GM18520 (cell line): ENCODE measurements at regions not wholly inside any gene's neighbourhood (a gene's known extent, or its start where the extent isn't known, plus 50 kb on each side); places are given as distances from the start of the nearest gene placed in this dataset.

Source experiments
- ATAC-seq: cut with Tn5 transposase; IDR thresholded peaks from one replicate; pipeline ENCODE4 v1.9.1; 2021; ENCODE audit not compliant: unreplicated experiment

GRCh38 chr2:2856723-2857415 lies 520.7 kb downstream of the EIPR1 start:
- ATAC-seq = no peak

GRCh38 chr2:2855297-2855696 lies 522.3 kb downstream of the EIPR1 start:
- ATAC-seq = no peak

DNA sequence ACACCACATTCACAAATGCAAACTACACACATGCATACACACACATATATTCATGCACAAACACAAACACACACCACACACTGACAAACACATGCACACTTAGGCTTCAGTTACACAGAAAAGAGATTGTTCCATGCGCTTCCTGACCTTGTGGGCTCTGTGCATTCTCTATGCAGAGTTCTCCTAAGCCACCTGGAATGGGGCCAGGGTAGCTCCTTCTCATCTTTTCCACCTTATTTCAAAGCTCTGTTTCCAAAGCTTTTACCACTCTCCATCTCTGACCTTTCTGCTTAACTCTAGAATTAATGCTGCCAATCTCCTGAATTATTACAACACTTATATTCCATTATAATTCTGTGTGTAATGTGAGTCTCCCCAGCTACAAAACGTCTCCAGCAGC lies 522.3 kb upstream of the MYT1L start:
- no peak for ATAC-seq

GRCh38 chr2:2851806-2852777 lies 521.0 kb upstream of the MYT1L start:
- no peak for ATAC-seq

DNA sequence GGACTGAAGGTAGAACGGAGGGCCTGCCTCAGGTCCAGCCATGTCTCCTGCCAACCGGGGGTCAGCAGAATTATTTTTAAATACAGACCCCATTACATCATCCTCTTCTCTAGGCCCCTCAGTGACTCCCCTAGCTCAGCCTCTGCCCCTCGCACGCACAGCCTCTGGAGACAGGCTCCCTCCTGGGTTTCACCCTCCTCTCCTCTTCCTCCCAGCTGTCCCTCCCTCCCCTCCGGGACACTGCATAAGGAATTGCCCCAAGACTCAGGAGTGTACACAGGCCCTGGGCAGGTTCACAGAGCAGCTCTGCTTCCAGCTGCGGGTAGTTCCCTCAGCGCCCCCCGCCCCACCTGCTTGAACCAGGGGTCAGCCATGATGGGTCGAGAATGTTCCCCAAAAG lies 520.2 kb upstream of the MYT1L start:
- no peak for ATAC-seq

- ATAC-seq = no peak
Measured at GRCh38 chr2:2850859-2851258, 519.8 kb upstream of the MYT1L start.

DNA sequence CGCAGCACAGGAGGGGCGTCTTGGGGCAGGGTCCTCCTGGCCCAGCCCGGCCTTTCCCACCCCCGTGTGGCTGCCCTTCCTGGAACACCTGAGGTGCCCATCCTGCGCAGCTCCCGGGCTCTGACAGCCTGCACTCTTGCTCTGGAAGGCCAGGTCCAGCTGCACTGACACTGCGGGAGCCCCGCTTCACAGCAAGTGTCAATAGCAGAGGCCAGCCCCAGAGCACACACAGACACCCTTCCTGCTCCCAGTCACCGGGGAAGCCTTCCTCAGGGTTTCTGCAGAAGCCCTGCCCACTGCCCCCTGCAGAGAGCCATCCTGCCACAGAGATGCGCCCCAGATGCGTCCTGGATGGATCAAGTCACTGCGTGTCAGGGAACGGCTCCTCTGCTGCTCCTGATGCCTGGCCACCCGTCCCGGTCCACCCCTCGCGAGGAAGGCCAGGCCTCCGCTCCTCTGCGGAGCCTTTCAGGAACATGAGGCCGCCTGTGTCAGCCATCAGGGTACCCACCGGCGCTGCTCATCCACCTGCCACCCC lies 519.2 kb upstream of the MYT1L start:
- no peak for ATAC-seq

- no peak for ATAC-seq
Measured at GRCh38 chr2:2849464-2850217, 518.6 kb upstream of the MYT1L start.

GRCh38 chr2:2848621-2849333 lies 517.7 kb upstream of the MYT1L start:
- ATAC-seq = no peak

GRCh38 chr2:2848198-2848597 lies 517.1 kb upstream of the MYT1L start:
- ATAC-seq = no peak

GRCh38 chr2:2847209-2847676 lies 516.2 kb upstream of the MYT1L start:
- ATAC-seq = no peak

DNA sequence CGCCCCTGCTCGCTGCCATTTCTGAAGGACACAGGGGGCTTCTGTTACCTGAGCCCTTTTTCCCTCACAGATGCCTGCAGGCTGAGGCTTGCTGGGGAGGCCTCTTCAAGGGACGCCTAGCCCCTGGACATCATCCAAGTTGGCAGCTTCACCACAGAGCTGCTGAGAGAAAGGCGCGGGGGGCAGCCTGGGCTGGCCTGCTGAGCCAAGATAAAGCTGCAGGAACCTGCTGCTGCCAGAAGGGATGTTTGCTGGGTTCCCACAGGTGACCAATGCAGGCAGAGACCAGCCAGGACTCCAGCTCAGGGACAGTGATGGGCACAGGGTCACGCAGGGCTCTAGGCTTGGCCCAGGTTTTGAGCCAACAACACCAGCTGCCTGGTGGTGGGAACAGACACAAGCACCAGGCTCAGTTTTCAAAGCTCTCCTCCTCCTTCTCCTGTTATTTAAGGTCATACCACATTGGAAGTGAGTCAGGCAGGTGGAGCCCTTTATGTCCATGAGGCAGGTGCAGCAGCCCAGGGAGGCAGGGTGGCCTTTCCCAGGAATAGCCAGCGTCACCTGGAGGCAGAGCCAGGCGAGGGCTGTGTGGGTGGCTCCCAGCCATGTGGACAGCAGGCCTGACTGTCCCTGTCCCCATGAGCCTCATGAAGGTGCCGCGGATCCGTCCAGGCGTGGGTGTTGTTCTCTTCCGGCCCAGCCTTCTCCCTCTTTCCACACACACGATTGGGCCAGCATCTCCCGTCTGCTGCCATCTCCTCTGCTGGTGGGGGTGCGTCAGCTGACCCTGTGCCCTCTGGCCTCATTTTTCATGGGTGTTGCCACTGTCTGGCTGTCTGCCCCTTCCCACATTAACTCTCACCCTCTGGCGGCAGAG lies 515.5 kb upstream of the MYT1L start:
- no peak for ATAC-seq

DNA sequence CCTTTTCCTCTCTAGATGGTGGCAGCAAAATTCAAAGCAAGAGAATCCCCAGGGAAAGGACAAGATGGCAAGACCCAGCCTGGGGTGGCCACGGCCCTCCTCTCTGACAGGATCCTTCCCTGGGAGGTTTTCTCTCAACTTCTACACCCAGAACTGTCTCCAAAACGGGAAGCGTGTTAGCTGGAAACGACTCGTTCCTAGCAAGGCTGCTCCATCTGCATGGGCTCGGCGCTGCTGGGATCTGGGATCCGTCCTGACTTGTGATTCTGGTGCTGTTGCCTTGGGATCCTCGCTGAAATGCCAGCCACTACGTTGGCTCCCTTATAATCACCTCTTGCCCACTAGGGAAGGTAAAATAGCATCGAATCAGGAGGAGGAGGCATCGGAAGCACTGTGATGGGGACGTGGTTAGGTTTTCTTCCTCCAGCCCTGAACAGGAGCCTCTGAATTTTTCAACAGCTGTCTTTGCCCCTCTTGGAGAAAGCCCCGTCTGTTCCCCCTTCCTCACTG lies 514.8 kb upstream of the MYT1L start:
- no peak for ATAC-seq

- no peak for ATAC-seq
Measured at GRCh38 chr2:2845267-2845666, 514.2 kb upstream of the MYT1L start.

DNA sequence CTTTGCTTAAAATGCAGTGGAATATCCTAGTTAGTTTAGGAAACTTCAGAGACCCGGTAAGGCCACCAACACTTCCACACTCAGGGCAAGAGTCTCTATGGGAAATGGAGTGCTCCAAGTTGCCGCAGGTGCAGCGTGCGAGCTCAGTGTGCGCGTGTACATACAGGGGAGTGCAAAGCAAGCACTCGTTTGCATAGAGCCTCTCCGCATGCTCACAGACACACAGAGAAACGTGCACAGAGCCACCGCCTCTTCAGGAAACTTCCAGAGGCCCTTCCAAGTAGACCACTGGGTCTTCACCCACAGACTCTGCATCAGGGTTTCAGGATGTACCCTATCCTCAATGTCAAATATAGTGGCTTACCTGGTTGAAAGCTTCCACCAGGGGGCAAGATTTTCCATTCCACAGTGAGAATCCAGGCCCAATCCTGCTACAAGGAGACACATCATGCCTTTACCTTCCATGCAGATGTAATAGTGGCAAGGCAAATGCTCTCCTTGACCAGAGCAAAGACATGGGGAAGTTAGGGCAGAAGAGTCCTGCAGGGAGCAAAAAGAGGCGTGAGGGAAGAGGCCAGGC lies 513.0 kb upstream of the MYT1L start:
- ATAC-seq = no peak

DNA sequence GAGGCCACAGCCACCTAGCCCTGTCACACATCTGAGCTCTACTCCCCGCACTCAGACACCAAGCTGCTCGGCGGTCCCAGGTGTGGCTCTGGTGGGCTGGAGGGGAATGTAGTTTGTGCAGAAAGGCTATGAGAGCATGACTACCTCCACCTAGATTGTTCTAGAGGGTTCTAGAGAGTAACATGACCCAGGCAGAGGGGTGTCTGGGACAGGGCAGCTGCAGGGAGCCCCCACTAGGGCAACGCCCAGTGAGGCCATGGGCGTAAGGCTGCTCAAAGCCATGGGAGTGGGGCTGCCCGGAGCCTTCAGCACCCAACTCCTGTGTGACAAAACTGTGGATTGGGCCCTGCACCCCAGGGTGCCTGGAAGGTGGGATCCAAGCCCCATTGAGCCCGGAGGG lies 511.4 kb upstream of the MYT1L start:
- ATAC-seq = no peak

DNA sequence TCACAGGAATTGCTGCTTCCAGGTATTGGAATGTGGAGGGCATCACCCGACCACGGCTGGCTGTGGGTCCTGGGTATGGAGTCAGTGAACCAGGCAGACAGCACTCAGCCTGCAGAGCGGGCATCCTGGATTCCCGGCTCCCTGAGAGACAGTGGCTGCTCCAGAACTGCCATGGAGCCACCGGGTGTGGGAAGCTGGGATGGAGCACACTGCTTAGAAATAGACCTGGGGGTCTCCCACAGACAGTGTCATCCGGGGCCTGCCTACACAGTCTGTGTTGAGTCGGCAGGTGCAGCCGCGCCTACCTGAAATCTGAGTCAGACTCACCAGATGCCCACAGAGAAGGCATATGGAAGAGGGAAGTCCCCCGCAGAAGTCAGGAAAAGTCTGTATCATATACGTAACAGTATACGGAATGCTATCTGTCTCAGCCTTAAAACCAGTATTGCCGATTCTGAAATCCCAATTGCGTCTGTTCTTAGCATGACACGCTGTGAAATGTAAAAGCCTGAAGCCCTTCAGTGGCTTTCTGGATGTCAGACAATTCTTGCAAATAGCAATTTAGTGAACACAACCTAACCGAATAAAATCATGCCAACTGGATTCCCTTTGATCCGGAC lies 509.7 kb upstream of the MYT1L start:
- no peak for ATAC-seq

DNA sequence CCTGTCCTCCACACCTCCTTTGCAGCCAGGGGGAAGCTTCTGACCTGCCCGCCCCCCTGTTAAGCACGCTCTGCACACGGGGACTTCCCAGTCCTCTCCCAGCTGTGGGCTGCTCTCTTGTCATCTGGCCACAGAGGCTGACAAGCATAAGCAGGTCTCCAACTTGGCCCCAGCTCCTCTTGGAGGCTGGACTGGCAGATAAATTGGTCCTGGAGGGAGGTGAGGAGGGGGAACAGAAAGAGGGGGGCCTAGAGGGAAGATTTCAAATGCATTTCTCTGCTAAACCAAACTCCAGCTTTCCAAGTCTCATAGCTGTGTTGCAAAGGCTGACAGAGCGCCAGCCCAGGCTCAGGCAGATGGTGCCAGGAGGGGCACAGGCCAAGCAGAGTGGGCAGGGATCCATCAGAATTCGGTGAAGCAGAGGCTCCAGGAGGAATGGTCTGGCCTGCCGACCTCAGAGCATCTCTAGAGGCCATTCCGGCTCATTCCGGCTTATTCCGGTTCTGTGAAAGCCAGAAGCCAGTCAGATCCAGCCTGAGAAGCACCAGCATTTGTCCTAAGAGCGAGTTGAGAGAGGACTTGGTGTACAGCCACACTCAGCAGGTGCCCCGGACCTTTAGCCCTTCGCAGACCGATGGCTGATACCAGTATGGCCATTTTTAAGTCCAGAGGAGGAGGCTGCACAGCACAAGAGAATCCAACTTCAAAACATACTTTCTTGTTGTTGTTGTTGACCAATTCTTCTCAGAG lies 508.9 kb upstream of the MYT1L start:
- no peak for ATAC-seq
